GM18867 (cell line): ENCODE measurements at regions not wholly inside any gene's neighbourhood (a gene's known extent, or its start where the extent isn't known, plus 50 kb on each side); places are given as distances from the start of the nearest gene placed in this dataset.

Experiments
- ATAC-seq: cut with Tn5 transposase; IDR thresholded peaks from one replicate; pipeline ENCODE4 v1.9.1; 2021; ENCODE audit warnings: mild to moderate bottlenecking, moderate library complexity; ENCODE audit not compliant: unreplicated experiment

GRCh38 chr4:117783716-117784115, 250.6 kb upstream of the NDST3 start:
- no peak for ATAC-seq

GRCh38 chr4:117784266-117784665, 250.0 kb upstream of the NDST3 start:
- no peak for ATAC-seq

GRCh38 chr4:117786566-117786965, 247.7 kb upstream of the NDST3 start:
- ATAC-seq: no peak

GRCh38 chr4:117793845-117794480, 240.3 kb upstream of the NDST3 start:
- ATAC-seq: no peak

- ATAC-seq: no peak
Observed at GRCh38 chr4:117796677-117797076, 237.6 kb upstream of the NDST3 start.

- no peak for ATAC-seq
Observed at GRCh38 chr4:117800636-117801035, 233.7 kb upstream of the NDST3 start.

GRCh38 chr4:117801756-117802155, 232.5 kb upstream of the NDST3 start:
- no peak for ATAC-seq

- no peak for ATAC-seq
Observed at GRCh38 chr4:117811731-117812130, 222.6 kb upstream of the NDST3 start.

GRCh38 chr4:117814277-117815246, 219.7 kb upstream of the NDST3 start:
- no peak for ATAC-seq

GRCh38 chr4:117817301-117817700, 217.0 kb upstream of the NDST3 start:
- no peak for ATAC-seq

GRCh38 chr4:117821834-117822233, 212.5 kb upstream of the NDST3 start:
- no peak for ATAC-seq

- ATAC-seq: no peak
Observed at GRCh38 chr4:117823388-117823787, 210.9 kb upstream of the NDST3 start.

GRCh38 chr4:117825600-117825999, 208.7 kb upstream of the NDST3 start:
- ATAC-seq: no peak

GRCh38 chr4:117831060-117831683, 203.1 kb upstream of the NDST3 start:
- ATAC-seq: no peak

- ATAC-seq: no peak
Observed at GRCh38 chr4:117835566-117835965, 198.7 kb upstream of the NDST3 start.

GRCh38 chr4:117844594-117844993, 189.7 kb upstream of the NDST3 start:
- ATAC-seq: no peak

GRCh38 chr4:117845270-117845669, 189.0 kb upstream of the NDST3 start:
- no peak for ATAC-seq

GRCh38 chr4:117847849-117848248, 186.4 kb upstream of the NDST3 start:
- ATAC-seq: no peak

GRCh38 chr4:117868201-117868600, 166.1 kb upstream of the NDST3 start:
- ATAC-seq: no peak

- ATAC-seq: no peak
Observed at GRCh38 chr4:117873779-117874178, 160.5 kb upstream of the NDST3 start.

GRCh38 chr4:117874216-117874615, 160.1 kb upstream of the NDST3 start:
- ATAC-seq: no peak

GRCh38 chr4:117889978-117890377, 144.3 kb upstream of the NDST3 start:
- ATAC-seq: no peak
